ENCODE measurements at regions not wholly inside any gene's neighbourhood (a gene's known extent, or its start where the extent isn't known, plus 50 kb on each side); places are given as distances from the start of the nearest gene placed in this dataset.

DNA sequence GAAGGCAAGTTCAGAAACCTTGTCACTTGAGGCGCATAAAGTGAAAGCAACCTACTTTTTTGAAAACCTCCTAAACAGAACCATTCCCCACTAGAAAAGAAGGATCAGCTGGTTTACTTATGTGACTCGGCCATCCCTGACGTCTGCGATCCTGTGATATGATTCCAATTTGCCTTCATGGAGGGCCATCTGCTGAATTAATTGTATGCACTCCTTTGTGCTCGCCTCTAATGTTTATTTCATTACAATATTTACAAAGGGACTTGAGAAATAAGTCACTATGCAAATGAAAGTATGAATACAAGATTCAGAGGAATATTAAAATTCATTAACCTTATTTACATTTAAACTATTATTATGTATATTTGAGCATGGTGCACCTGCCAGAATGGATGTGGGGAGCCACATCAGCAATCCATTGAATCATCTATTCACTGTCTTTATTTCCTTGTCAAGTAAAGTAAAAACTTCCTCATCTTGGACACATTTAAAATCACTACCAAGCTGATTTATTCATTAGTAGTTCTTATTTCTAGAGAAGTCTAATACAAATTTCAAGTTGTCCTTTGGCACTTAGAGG lies 96.5 kb downstream of the RBM43 start:
- no peaks in the 10 kb centered on the region for H3K27me3 ChIP-seq (ENCODE audit: low read length)
- intact Hi-C loops (cut with micrococcal nuclease): loop anchor here (10.0 kb wide), 3 partner anchors 350 to 540 kb away; no protein-coding TSS in a partner anchor
- no TSS peak for BruUV-seq (replicated peaks)

DNA sequence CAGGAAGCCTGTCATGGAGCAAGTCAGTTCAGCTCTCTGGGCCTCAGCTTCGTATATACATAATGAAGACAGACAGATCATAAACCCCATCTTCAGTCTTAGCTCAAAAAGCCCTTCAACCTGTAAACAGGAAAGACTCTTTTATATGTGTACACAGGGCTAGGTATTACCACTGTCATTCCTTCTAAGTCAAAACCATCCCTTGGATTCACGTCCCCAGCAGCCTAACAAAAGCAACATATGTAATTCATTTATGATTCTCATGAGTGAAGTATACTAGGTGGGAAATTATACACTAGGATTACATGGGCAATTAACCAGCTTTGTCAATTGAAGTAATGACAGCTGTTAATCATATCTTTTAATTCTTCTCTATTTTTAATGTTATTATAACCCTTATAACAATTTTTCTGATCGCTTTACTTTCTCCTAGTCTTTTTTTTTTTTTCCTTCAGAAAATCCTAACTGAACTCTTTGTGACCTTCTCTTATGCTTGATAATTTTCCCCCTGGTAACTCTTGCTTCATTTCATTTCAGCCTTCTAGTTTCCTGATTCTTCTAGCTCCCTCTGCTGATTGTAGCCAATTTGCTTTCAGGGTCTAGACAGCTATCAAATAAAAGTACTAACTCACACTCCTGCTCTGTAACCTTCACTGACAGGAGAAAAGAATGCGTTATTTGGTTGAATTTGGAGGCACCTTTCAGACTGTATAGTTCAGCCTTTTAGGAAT lies 99.7 kb downstream of the RBM43 start:
- H3K4me1 ChIP-seq (ENCODE audit: insufficient read depth, low read length): no peaks in the 10 kb centered on the region
- no peaks in the 10 kb centered on the region for H3K79me2 ChIP-seq (ENCODE audit: low read length)
- no peak overlapping the region for H3K27ac ChIP-seq (ENCODE audit: low read length)
- no peak for TF ChIP-seq EZH2phosphoT487 (IDR thresholded peaks at IDR 0.05; ENCODE audit: borderline replicate concordance, low read length)
- TF ChIP-seq EZH2 (IDR thresholded peaks at IDR 0.05; ENCODE audit: low read length, unreplicated experiment): no peak
- TF ChIP-seq, protein P1, sequence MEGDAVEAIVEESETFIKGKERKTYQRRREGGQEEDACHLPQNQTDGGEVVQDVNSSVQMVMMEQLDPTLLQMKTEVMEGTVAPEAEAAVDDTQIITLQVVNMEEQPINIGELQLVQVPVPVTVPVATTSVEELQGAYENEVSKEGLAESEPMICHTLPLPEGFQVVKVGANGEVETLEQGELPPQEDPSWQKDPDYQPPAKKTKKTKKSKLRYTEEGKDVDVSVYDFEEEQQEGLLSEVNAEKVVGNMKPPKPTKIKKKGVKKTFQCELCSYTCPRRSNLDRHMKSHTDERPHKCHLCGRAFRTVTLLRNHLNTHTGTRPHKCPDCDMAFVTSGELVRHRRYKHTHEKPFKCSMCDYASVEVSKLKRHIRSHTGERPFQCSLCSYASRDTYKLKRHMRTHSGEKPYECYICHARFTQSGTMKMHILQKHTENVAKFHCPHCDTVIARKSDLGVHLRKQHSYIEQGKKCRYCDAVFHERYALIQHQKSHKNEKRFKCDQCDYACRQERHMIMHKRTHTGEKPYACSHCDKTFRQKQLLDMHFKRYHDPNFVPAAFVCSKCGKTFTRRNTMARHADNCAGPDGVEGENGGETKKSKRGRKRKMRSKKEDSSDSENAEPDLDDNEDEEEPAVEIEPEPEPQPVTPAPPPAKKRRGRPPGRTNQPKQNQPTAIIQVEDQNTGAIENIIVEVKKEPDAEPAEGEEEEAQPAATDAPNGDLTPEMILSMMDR (conservative IDR thresholded peaks at IDR 0.05; ENCODE audit: low read depth, low read length): peak; percentile 60
- no peaks in the 10 kb centered on the region for H4K20me1 ChIP-seq (ENCODE audit: low read length)
- H3K4me2 ChIP-seq (ENCODE audit: low read length): no peak overlapping the region
- POLR2A ChIA-PET (ENCODE audit: unreplicated experiment): no interaction called here
- no peaks in the 10 kb centered on the region for H3F3A ChIP-seq (ENCODE audit: low read length, unreplicated experiment)
- H3K36me3 ChIP-seq (ENCODE audit: low read depth, low read length): no peaks in the 10 kb centered on the region
- H2AFZ ChIP-seq (ENCODE audit: low read length): no peak overlapping the region
- no peak overlapping the region for H3K4me3 ChIP-seq (ENCODE audit: low read length)
- DNase-seq (peak; percentile 51), ATAC-seq (peak; percentile 70)
- no peaks in the 10 kb centered on the region for H3K9me2 ChIP-seq (replicated peaks; ENCODE audit: low read length)
- BruUV-seq (replicated peaks): no TSS peak
- intact Hi-C loops (cut with micrococcal nuclease): loop anchor here (1.0 to 10.0 kb wide), 5 partner anchors 111 to 1565 kb away; no protein-coding TSS in a partner anchor
- H3K9me3 ChIP-seq (ENCODE audit: low read length): no peaks in the 10 kb centered on the region
- no peak overlapping the region for H3K9ac ChIP-seq (ENCODE audit: low read length)
- H3K27me3 ChIP-seq (ENCODE audit: low read length): no peaks in the 10 kb centered on the region
- CTCF ChIA-PET: interaction anchor here (0.6 to 0.7 kb wide), 4 partner anchors 280 to 870 kb away, joined by 3 to 8 read pairs (median 6); no protein-coding TSS in a partner anchor

More for the DNA sequence above, 96.5 kb downstream of the RBM43 start:
- Histone ChIP-seq H3K79me2 (ENCODE audit: low read length) (no peaks in the 10 kb centered on the region), H3K4me3 (ENCODE audit: low read length) (no peak overlapping the region), H3K36me3 (ENCODE audit: low read depth, low read length) (no peaks in the 10 kb centered on the region), H3K4me2 (ENCODE audit: low read length) (no peak overlapping the region), H3K9ac (ENCODE audit: low read length) (no peak overlapping the region), H3K9me3 (ENCODE audit: low read length) (no peaks in the 10 kb centered on the region), H2AFZ (ENCODE audit: low read length) (no peak overlapping the region), H3K4me1 (ENCODE audit: insufficient read depth, low read length) (no peaks in the 10 kb centered on the region), H3K9me2 (replicated peaks; ENCODE audit: low read length) (no peaks in the 10 kb centered on the region), H3F3A (ENCODE audit: low read length, unreplicated experiment) (no peaks in the 10 kb centered on the region), H4K20me1 (ENCODE audit: low read length) (no peaks in the 10 kb centered on the region), H3K27ac (ENCODE audit: low read length) (no peak overlapping the region)
- DNase-seq (no peak), ATAC-seq (no peak)
- no peak for TF ChIP-seq EZH2 (IDR thresholded peaks at IDR 0.05; ENCODE audit: low read length, unreplicated experiment)
- TF ChIP-seq, protein P1 (conservative IDR thresholded peaks at IDR 0.05; ENCODE audit: low read depth, low read length): no peak
- no peak for TF ChIP-seq EZH2phosphoT487 (IDR thresholded peaks at IDR 0.05; ENCODE audit: borderline replicate concordance, low read length)
- ChIA-PET POLR2A (ENCODE audit: unreplicated experiment) (no interaction called here), CTCF (no interaction called here)

All from PC-3 (cell line).